Ishikawa (cell line): ENCODE measurements at regions not wholly inside any gene's neighbourhood (a gene's known extent, or its start where the extent isn't known, plus 50 kb on each side); places are given as distances from the start of the nearest gene placed in this dataset.

ENCODE experiments used
- CEBPB ChIP-seq: IDR thresholded peaks from 2 replicates; pipeline ENCODE4 v1.6.1; 2012
- CREB1 ChIP-seq: IDR thresholded peaks from 2 replicates; pipeline ENCODE4 v1.6.1; 2012; ENCODE audit warnings: low read depth
- EGR1 ChIP-seq: IDR thresholded peaks from 2 replicates; pipeline ENCODE4 v1.6.1; 2012
- EP300 ChIP-seq: IDR thresholded peaks from 2 replicates; pipeline ENCODE4 v1.6.1; 2012; ENCODE audit warnings: borderline replicate concordance
- FOXM1 ChIP-seq: IDR thresholded peaks from 2 replicates; pipeline ENCODE4 v1.6.1; 2012; ENCODE audit warnings: low read depth, borderline replicate concordance
- MAX ChIP-seq: IDR thresholded peaks from 2 replicates; pipeline ENCODE4 v1.6.1; 2012
- NFIC ChIP-seq: IDR thresholded peaks from 2 replicates; pipeline ENCODE4 v1.6.1; 2012
- RAD21 ChIP-seq: IDR thresholded peaks from 2 replicates; pipeline ENCODE4 v1.6.1; 2012; ENCODE audit warnings: low read depth
- REST ChIP-seq: IDR thresholded peaks from 2 replicates; pipeline ENCODE4 v1.6.1; 2012; ENCODE audit warnings: low read depth, mild to moderate bottlenecking
- TAF1 ChIP-seq: IDR thresholded peaks from 2 replicates; pipeline ENCODE4 v1.6.1; 2012; ENCODE audit warnings: low read depth, mild to moderate bottlenecking
- TCF12 ChIP-seq: IDR thresholded peaks from 2 replicates; pipeline ENCODE4 v1.6.1; 2012; ENCODE audit warnings: low read depth
- TEAD4 ChIP-seq: IDR thresholded peaks from 2 replicates; pipeline ENCODE4 v1.6.1; 2012
- USF1 ChIP-seq: IDR thresholded peaks from 2 replicates; pipeline ENCODE4 v1.6.1; 2012
- YY1 ChIP-seq: IDR thresholded peaks from 2 replicates; pipeline ENCODE4 v1.6.1; 2012; ENCODE audit warnings: low read depth
- ZBTB7A ChIP-seq: IDR thresholded peaks from 2 replicates; pipeline ENCODE4 v1.6.1; 2012; ENCODE audit warnings: low read depth

GRCh38 chr22:44424867-44425693, 73.0 kb downstream of the RTL6 start:
- no peak for TF ChIP-seq TEAD4
- TF ChIP-seq NFIC = no peak

- TF ChIP-seq NFIC (no peak), CREB1 (no peak), CEBPB (no peak), TCF12 (no peak), TEAD4 (no peak), USF1 (no peak), REST (no peak), TAF1 (no peak), RAD21 (no peak)
Observed at GRCh38 chr22:44424359-44424682, 73.7 kb downstream of the RTL6 start.

- TF ChIP-seq CEBPB (no peak), FOXM1 (no peak), YY1 (no peak), TAF1 (no peak), REST (no peak), USF1 (no peak), EGR1 (no peak), NFIC (no peak), ZBTB7A (no peak), EP300 (no peak), CREB1 (no peak), TCF12 (no peak), RAD21 (no peak), TEAD4 (no peak), MAX (no peak)
Observed at GRCh38 chr22:44423556-44424358, 74.3 kb downstream of the RTL6 start.

GRCh38 chr22:44422746-44423380, 75.2 kb downstream of the RTL6 start:
- no peak for TF ChIP-seq USF1
- no peak for TF ChIP-seq TCF12
- TF ChIP-seq MAX = no peak
- TF ChIP-seq CREB1 = no peak
- TF ChIP-seq CEBPB = no peak
- no peak for TF ChIP-seq ZBTB7A
- no peak for TF ChIP-seq TAF1
- TF ChIP-seq YY1 = no peak
- no peak for TF ChIP-seq EP300
- no peak for TF ChIP-seq RAD21
- no peak for TF ChIP-seq NFIC

GRCh38 chr22:44419429-44419828, 78.6 kb downstream of the RTL6 start:
- no peak for TF ChIP-seq RAD21
- no peak for TF ChIP-seq USF1
- TF ChIP-seq ZBTB7A = no peak
- TF ChIP-seq EP300 = no peak
- TF ChIP-seq MAX = no peak
- no peak for TF ChIP-seq YY1
- TF ChIP-seq REST = no peak
- no peak for TF ChIP-seq TCF12
- no peak for TF ChIP-seq FOXM1
- no peak for TF ChIP-seq TAF1
- TF ChIP-seq EGR1 = no peak
- TF ChIP-seq TEAD4 = no peak
- TF ChIP-seq CREB1 = no peak
- no peak for TF ChIP-seq CEBPB
